Gastrocnemius medialis (tissue), 4 donors: ENCODE measurements at regions not wholly inside any gene's neighbourhood (a gene's known extent, or its start where the extent isn't known, plus 50 kb on each side); places are given as distances from the start of the nearest gene placed in this dataset.
"Not testable (repeated sequence)": the region's sequence is repeated elsewhere in the genome, so short reads cannot be mapped to it uniquely, and the experiment has no call there.

Experiments used
- ATAC-seq, 2 donors: fragments of 150-250 bp; one replicate each; pipeline ENCODE4 v1.9.1; 2016
- DNase-seq, 2 donors: peaks; one replicate each; pipeline ENCODE4 v3.0.0-alpha.2; 2019
- H3K27ac ChIP-seq, 4 donors: fragments of 200-600 bp; sonication (generic); 1 replicate in 1 of 4; 2 replicates in 3 of 4; pipeline ENCODE4 v1.5.1; 2016 to 2018; ENCODE audit warnings: mild to moderate bottlenecking in 2 of 4, moderate library complexity in 1 of 4
- H3K27me3 ChIP-seq, 3 donors: fragments of 200-600 bp; sonication (generic) in 2 of 3; 1 replicate in 1 of 3; 2 replicates in 2 of 3; pipeline versions ENCODE4 v1.5.1 to v1.6.0; 2016 to 2019; ENCODE audit warnings: mild to moderate bottlenecking in 1 of 3, moderate library complexity in 1 of 3
- H3K36me3 ChIP-seq, 2 donors: fragments of 200-600 bp; sonication (generic) in 1 of 2; one replicate each; pipeline ENCODE4 v1.5.1; 2017 to 2018
- H3K4me1 ChIP-seq, 2 donors: fragments of 200-600 bp; sonication (generic) in 1 of 2; one replicate each; pipeline ENCODE4 v1.5.1; 2016 to 2017; ENCODE audit warnings: mild to moderate bottlenecking in 2 of 2
- H3K4me3 ChIP-seq, 4 donors: fragments of 200-600 bp; sonication (generic) in 3 of 4; 1 replicate in 1 of 4; 2 replicates in 3 of 4; pipeline ENCODE4 v1.5.1; 2016 to 2019; ENCODE audit warnings: mild to moderate bottlenecking in 2 of 4
- H3K9me3 ChIP-seq, 3 donors: fragments of 200-600 bp; sonication (generic) in 2 of 3; 1 replicate in 1 of 3; 2 replicates in 2 of 3; pipeline ENCODE4 v1.5.1; 2016 to 2019
- CTCF ChIP-seq, 5 experiments: fragments of 450-650 bp in 3 of 5; fragments of 200-600 bp in 2 of 5; sonication (generic) in 2 of 5; IDR thresholded peaks in 4 of 5; conservative IDR thresholded peaks in 1 of 5; 1 replicate in 4 of 5; 2 replicates in 1 of 5; pipeline ENCODE4 v1.5.1; 2016 to 2019; ENCODE audit warnings: antibody characterized with exemption in 5 of 5, mild to moderate bottlenecking in 3 of 5, moderate library complexity in 3 of 5
- POLR2A ChIP-seq, 2 donors: fragments of 450-650 bp; IDR thresholded peaks; one replicate each; pipeline ENCODE4 v1.6.1; 2017; ENCODE audit warnings: antibody characterized with exemption in 2 of 2, mild to moderate bottlenecking in 2 of 2, moderate library complexity in 2 of 2
- in situ Hi-C, 4 donors: fragments of 200-750 bp; cut with MboI; loops; one replicate each; pipeline versions ENCODE4 v1.15.0 to v1.8.0; 2017; ENCODE audit warnings: low sequenced_read_pairs in 4 of 4
- intact Hi-C: fragments of 100-400 bp; cut with DNase I; formaldehyde crosslinking; loops from one replicate; pipeline ENCODE4 v1.15.1; 2023; ENCODE audit warnings: low total_unique reads

- ATAC-seq = no peak
- Histone ChIP-seq H3K9me3 (no peaks in the 10 kb centered on the region), H3K36me3 (no peaks in the 10 kb centered on the region), H3K27me3 (no peaks in the 10 kb centered on the region), H3K27ac (no peak overlapping the region), H3K4me3 (no peak overlapping the region), H3K4me1 (no peaks in the 10 kb centered on the region)
- no peak for TF ChIP-seq POLR2A (IDR thresholded peaks at IDR 0.05)
- no peak for TF ChIP-seq CTCF (IDR thresholded peaks at IDR 0.05 in 4 of 5, conservative IDR thresholded peaks at IDR 0.05 in 1 of 5)
- intact Hi-C loops = no loop called here
- in situ Hi-C loops = no loop called here
- no peak for DNase-seq
Measured at GRCh38 chr5:6080436-6080835, 297.9 kb downstream of the MED10 start.

- H3K9me3 ChIP-seq = no peaks in the 10 kb centered on the region
- DNase-seq (no peak), ATAC-seq (no peak)
- intact Hi-C loops = no loop called here
- no peaks in the 10 kb centered on the region for H3K36me3 ChIP-seq
- in situ Hi-C loops = no loop called here
- no peaks in the 10 kb centered on the region for H3K27me3 ChIP-seq
- no peak overlapping the region for H3K27ac ChIP-seq
- no peak overlapping the region for H3K4me3 ChIP-seq
- TF ChIP-seq CTCF (IDR thresholded peaks at IDR 0.05 in 4 of 5, conservative IDR thresholded peaks at IDR 0.05 in 1 of 5) = no peak
- TF ChIP-seq POLR2A (IDR thresholded peaks at IDR 0.05) = no peak
- H3K4me1 ChIP-seq = no peaks in the 10 kb centered on the region
Measured at GRCh38 chr5:6078881-6079280, 299.5 kb downstream of the MED10 start.

- TF ChIP-seq POLR2A (IDR thresholded peaks at IDR 0.05) (no peak), CTCF (IDR thresholded peaks at IDR 0.05 in 4 of 5, conservative IDR thresholded peaks at IDR 0.05 in 1 of 5) (no peak)
- no peaks in the 10 kb centered on the region for H3K36me3 ChIP-seq
- H3K27me3 ChIP-seq = no peaks in the 10 kb centered on the region
- intact Hi-C loops (no loop called here), in situ Hi-C loops (no loop called here)
- no peak overlapping the region for H3K27ac ChIP-seq
- no peak overlapping the region for H3K4me3 ChIP-seq
- ATAC-seq (no peak), DNase-seq (no peak)
- H3K9me3 ChIP-seq = no peaks in the 10 kb centered on the region
- no peaks in the 10 kb centered on the region for H3K4me1 ChIP-seq
Measured at GRCh38 chr5:6076341-6077239, 301.8 kb downstream of the MED10 start.

GRCh38 chr5:6072488-6072887 is 305.9 kb downstream of the MED10 start:
- H3K27me3 ChIP-seq, H3K4me3 ChIP-seq, H3K27ac ChIP-seq, in situ Hi-C loops, H3K9me3 ChIP-seq, DNase-seq, H3K36me3 ChIP-seq, intact Hi-C loops, ATAC-seq, H3K4me1 ChIP-seq: not testable (repeated sequence)

- no peak for ATAC-seq
- intact Hi-C loops = no loop called here
- in situ Hi-C loops = no loop called here
Measured at GRCh38 chr5:6069496-6070185, 308.7 kb downstream of the MED10 start.

More at GRCh38 chr5:6069496-6070185, 308.7 kb downstream of the MED10 start:
- TF ChIP-seq POLR2A (IDR thresholded peaks at IDR 0.05) = no peak
- TF ChIP-seq CTCF (IDR thresholded peaks at IDR 0.05 in 4 of 5, conservative IDR thresholded peaks at IDR 0.05 in 1 of 5) = no peak
- Histone ChIP-seq H3K27me3 (no peaks in the 10 kb centered on the region), H3K4me1 (no peaks in the 10 kb centered on the region), H3K27ac (no peak overlapping the region), H3K36me3 (no peaks in the 10 kb centered on the region), H3K4me3 (no peak overlapping the region), H3K9me3 (no peaks in the 10 kb centered on the region)
- DNase-seq = no peak
